HFFc6 (cell line): ENCODE measurements at regions not wholly inside any gene's neighbourhood (a gene's known extent, or its start where the extent isn't known, plus 50 kb on each side); places are given as distances from the start of the nearest gene placed in this dataset.
"Not testable (repeated sequence)": the region's sequence is repeated elsewhere in the genome, so short reads cannot be mapped to it uniquely, and the experiment has no call there.

Source experiments
- DNase-seq: peaks from one replicate; pipeline ENCODE4 v3.0.0-alpha.2; 2018
- H3K27ac Mint-ChIP-seq: 2 replicates; pipeline ENCODE4 v1.8.0; 2020; ENCODE audit warnings: mild to moderate bottlenecking, mixed read lengths
- H3K27me3 Mint-ChIP-seq: 2 replicates; pipeline ENCODE4 v1.8.0; 2021; ENCODE audit warnings: mild to moderate bottlenecking, moderate library complexity, mixed read lengths; ENCODE audit not compliant: insufficient read depth
- H3K36me3 Mint-ChIP-seq: 2 replicates; pipeline ENCODE4 v1.8.0; 2021; ENCODE audit warnings: low read depth, mixed read lengths
- H3K4me1 Mint-ChIP-seq: 2 replicates; pipeline ENCODE4 v1.8.0; 2020; ENCODE audit warnings: low read depth, mixed read lengths
- H3K4me3 Mint-ChIP-seq: 2 replicates; pipeline ENCODE4 v1.8.0; 2020; ENCODE audit warnings: mild to moderate bottlenecking, moderate library complexity, mixed read lengths
- H3K9me3 Mint-ChIP-seq: 2 replicates; pipeline ENCODE4 v1.8.0; 2020; ENCODE audit warnings: mild to moderate bottlenecking, mixed read lengths
- CTCF ChIP-seq: fragments of 200-600 bp; sonication (generic); IDR thresholded peaks from 2 replicates; pipeline ENCODE4 v1.5.0; 2021; ENCODE audit warnings: antibody characterized with exemption, mild to moderate bottlenecking

GRCh38 chr5:99029172-99029571, 100.4 kb upstream of the CHD1 start:
- Mint-ChIP-seq H3K4me1 (peaks cover 28% of the 10 kb centered on the region), H3K4me3 (no peak overlapping the region), H3K27ac (no peak overlapping the region), H3K9me3 (no peaks in the 10 kb centered on the region), H3K36me3 (no peaks in the 10 kb centered on the region), H3K27me3 (peaks cover 1% of the 10 kb centered on the region)
- no peak for TF ChIP-seq CTCF
- no peak for DNase-seq

GRCh38 chr5:99028170-99028569, 99.4 kb upstream of the CHD1 start:
- not testable (repeated sequence) for H3K27me3 Mint-ChIP-seq, H3K4me3 Mint-ChIP-seq, DNase-seq, H3K27ac Mint-ChIP-seq, H3K9me3 Mint-ChIP-seq, H3K36me3 Mint-ChIP-seq
- H3K4me1 Mint-ChIP-seq: peaks cover 20% of the 10 kb centered on the region

DNA sequence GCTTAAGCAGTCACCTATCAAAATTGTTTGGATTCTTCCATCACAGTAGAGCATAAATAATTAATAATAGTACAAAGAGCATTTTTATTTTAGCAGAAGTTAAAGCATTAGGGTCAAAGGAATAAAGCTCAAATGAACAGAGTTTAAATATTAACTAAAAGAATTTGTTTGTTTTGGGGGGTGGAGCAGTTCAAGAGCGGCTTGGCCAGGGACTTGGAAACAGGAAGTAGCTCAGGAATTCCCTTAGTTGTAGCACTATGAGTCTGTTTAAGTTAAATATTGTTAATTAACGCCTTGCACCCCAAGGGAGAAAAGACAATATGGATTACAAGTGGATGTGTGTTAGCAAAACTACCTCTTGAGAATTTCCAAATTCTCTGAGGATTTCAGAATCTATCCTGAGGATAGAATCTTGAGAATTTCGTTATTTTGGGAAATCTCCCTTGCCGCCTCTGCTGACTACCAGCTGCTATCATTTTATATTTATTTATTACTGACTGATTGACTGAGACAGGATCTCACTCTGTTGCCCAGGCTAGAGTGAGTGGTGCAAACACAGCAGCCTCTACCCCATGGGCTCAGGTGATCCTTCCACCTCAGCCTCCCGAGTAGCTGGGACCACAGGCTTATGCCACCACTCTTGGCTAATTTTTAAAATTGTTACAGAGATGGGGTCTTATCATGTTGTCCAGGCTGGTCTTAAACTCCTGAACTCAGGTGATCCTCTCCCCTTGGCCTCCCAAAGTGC, 96.7 kb upstream of the CHD1 start:
- Mint-ChIP-seq H3K27me3 (peaks cover 10% of the 10 kb centered on the region), H3K27ac (no peak overlapping the region), H3K9me3 (no peaks in the 10 kb centered on the region), H3K4me1 (peaks cover 10% of the 10 kb centered on the region), H3K4me3 (no peak overlapping the region), H3K36me3 (no peaks in the 10 kb centered on the region)
- DNase-seq: no peak
- no peak for TF ChIP-seq CTCF

DNA sequence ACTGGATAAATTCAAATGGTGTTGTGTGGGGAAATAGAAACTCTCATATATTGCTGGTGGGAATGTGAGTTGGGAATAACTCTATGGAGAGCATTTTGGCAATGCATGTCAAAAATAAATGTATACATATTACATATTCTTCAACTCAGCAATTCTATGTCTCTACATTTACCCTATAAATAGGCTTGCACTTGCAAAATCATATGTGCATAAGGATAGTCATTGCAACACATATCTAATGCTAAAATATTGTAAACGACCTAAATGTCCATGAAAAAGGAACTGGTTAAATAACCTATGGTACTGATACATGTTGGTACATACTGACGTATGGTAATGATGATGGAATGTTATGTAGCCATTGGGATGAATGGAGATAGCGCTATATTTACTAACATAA, 94.5 kb upstream of the CHD1 start:
- Mint-ChIP-seq H3K36me3 (no peaks in the 10 kb centered on the region), H3K27me3 (peaks cover 10% of the 10 kb centered on the region), H3K9me3 (no peaks in the 10 kb centered on the region), H3K4me1 (peaks cover 22% of the 10 kb centered on the region), H3K4me3 (no peak overlapping the region), H3K27ac (no peak overlapping the region)
- no peak for TF ChIP-seq CTCF
- DNase-seq: no peak

GRCh38 chr5:99022250-99022649, 93.4 kb upstream of the CHD1 start:
- no peak for DNase-seq
- no peak for TF ChIP-seq CTCF
- Mint-ChIP-seq H3K9me3 (no peaks in the 10 kb centered on the region), H3K27ac (no peak overlapping the region), H3K4me3 (no peak overlapping the region), H3K27me3 (peaks cover 10% of the 10 kb centered on the region), H3K36me3 (no peaks in the 10 kb centered on the region), H3K4me1 (peaks cover 20% of the 10 kb centered on the region)

DNA sequence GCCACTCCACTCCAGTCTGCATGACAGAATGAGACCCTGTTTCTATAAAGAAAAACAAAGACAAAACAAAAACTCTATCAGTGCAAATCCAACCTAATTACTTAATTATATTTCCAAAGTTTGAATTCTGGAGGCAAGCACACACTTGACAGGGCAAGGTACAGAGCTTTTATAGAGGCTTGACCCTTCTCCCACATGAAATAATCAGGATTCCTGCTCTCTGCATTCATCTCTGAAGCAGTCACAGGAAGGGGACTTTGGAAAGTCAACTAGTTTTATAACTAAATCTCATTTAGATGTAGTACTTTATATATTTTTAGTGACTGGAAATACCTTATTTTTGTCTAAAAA, 91.9 kb upstream of the CHD1 start:
- no peak for TF ChIP-seq CTCF
- Mint-ChIP-seq H3K36me3 (no peaks in the 10 kb centered on the region), H3K9me3 (no peaks in the 10 kb centered on the region), H3K4me1 (peaks cover 20% of the 10 kb centered on the region), H3K4me3 (no peak overlapping the region), H3K27me3 (peaks cover 19% of the 10 kb centered on the region), H3K27ac (no peak overlapping the region)
- DNase-seq: no peak
